ENCODE measurements at regions not wholly inside any gene's neighbourhood (a gene's known extent, or its start where the extent isn't known, plus 50 kb on each side); places are given as distances from the start of the nearest gene placed in this dataset.

DNA sequence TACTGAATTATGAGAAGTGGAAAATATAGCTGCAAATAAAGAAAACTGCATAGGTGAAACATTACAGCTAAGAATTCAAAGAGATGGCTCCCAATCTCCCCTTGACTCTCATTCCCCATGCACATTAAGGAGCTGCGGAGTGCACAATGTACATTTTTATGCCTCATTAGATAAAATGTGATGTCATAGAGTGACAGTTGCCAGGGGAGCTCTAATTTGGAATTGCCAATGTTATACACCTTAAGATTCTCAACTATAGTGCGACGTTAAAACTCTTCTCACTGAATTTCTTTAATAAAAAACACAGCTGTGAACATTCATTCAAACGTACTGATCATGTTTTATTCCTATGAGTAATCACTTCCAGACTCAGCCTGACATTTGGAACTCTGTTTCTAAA is 386.9 kb upstream of the CELF2 start:
- Histone ChIP-seq H3K4me1 (no peaks in the 10 kb centered on the region), H3K27ac (no peak overlapping the region), H3K9me3 (peaks cover 3% of the 10 kb centered on the region; the same call in 1 of the 3 replicates), H3K4me2 (no peak overlapping the region), H3K4me3 (no peak overlapping the region)
- ATAC-seq (no peak), FAIRE-seq (no peak), DNase-seq (ENCODE audit: low read depth in 1 of 2, low spot score in 1 of 2) (no peak)
- TF ChIP-seq KDM5A (IDR thresholded peaks at IDR 0.05), result no peak
- no peak for TF ChIP-seq FOSL2 (IDR thresholded peaks at IDR 0.05)
- no peak for TF ChIP-seq FOSL2 (CRISPR knock-in tag; IDR thresholded peaks at IDR 0.05)
- TF ChIP-seq CEBPB (IDR thresholded peaks at IDR 0.05), result no peak
- TF ChIP-seq, protein P1, sequence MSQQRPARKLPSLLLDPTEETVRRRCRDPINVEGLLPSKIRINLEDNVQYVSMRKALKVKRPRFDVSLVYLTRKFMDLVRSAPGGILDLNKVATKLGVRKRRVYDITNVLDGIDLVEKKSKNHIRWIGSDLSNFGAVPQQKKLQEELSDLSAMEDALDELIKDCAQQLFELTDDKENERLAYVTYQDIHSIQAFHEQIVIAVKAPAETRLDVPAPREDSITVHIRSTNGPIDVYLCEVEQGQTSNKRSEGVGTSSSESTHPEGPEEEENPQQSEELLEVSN (IDR thresholded peaks at IDR 0.05; ENCODE audit: borderline replicate concordance, low read depth), result no peak
- no peak for TF ChIP-seq NPAS2 (CRISPR knock-in tag; IDR thresholded peaks at IDR 0.05; ENCODE audit: borderline replicate concordance)
- TF ChIP-seq MYC (IDR thresholded peaks at IDR 0.05; ENCODE audit: borderline replicate concordance, low read length), result no peak
- TF ChIP-seq EHF (CRISPR knock-in tag; IDR thresholded peaks at IDR 0.05), result no peak
- TF ChIP-seq, protein P2, sequence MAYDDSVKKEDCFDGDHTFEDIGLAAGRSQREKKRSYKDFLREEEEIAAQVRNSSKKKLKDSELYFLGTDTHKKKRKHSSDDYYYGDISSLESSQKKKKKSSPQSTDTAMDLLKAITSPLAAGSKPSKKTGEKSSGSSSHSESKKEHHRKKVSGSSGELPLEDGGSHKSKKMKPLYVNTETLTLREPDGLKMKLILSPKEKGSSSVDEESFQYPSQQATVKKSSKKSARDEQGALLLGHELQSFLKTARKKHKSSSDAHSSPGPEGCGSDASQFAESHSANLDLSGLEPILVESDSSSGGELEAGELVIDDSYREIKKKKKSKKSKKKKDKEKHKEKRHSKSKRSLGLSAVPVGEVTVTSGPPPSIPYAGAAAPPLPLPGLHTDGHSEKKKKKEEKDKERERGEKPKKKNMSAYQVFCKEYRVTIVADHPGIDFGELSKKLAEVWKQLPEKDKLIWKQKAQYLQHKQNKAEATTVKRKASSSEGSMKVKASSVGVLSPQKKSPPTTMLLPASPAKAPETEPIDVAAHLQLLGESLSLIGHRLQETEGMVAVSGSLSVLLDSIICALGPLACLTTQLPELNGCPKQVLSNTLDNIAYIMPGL (CRISPR knock-in tag; IDR thresholded peaks at IDR 0.05; ENCODE audit: borderline replicate concordance), result no peak
- TF ChIP-seq JUN (IDR thresholded peaks at IDR 0.05), result no peak
- ChIA-PET CTCF (no interaction called here), POLR2A (no interaction called here)
- WGBS (ENCODE audit: missing lambda C conversion rate), result 19% methylated on average over 4 of the region's 4 CpGs

DNA sequence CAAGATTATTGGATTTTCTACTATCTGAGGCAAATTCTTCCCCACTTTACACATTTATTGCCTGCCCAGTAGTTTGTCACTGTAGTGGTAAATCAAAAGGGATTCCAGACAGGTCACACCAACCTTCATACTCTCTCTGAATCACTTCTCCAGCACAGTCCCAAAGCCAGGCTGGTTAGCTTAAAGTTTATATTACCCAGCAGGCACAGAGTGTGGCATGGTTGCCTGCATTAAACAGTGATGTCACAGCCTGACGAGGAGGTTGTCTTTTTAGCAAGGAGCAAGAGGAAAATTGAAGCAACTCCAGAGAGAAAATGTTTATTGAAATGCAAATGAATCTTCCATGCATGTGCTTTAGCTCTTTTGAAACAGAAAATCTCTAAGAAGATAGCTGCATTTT is 375.5 kb upstream of the CELF2 start:
- Histone ChIP-seq H3K9me3 (no peaks in the 10 kb centered on the region), H3K27ac (no peak overlapping the region), H3K4me1 (no peaks in the 10 kb centered on the region), H3K4me2 (no peak overlapping the region), H3K4me3 (no peak overlapping the region)
- 0% methylated on average over 1 of the region's 1 CpG for WGBS (ENCODE audit: missing lambda C conversion rate)
- FAIRE-seq, result no peak
- POLR2A ChIA-PET, result no interaction called here
- ATAC-seq, result no peak
- DNase-seq (ENCODE audit: low read depth in 1 of 2, low spot score in 1 of 2), result no peak
- CTCF ChIA-PET, result no interaction called here
- TF ChIP-seq TP53 (CRISPR knock-in tag; IDR thresholded peaks at IDR 0.05) (no peak), CHD4 (IDR thresholded peaks at IDR 0.05; ENCODE audit: borderline replicate concordance) (no peak), HOXA7 (CRISPR knock-in tag; IDR thresholded peaks at IDR 0.05) (no peak), ESRRA (IDR thresholded peaks at IDR 0.05; ENCODE audit: borderline replicate concordance, low read length) (no peak), NFE2L2 (conservative IDR thresholded peaks at IDR 0.05; ENCODE audit: low read length) (no peak), MAZ (IDR thresholded peaks at IDR 0.05; ENCODE audit: borderline replicate concordance, low read depth, low read length) (no peak), FOXS1 (CRISPR knock-in tag; IDR thresholded peaks at IDR 0.05) (no peak), RAD21 (conservative IDR thresholded peaks at IDR 0.05 in 1 of 2, IDR thresholded peaks at IDR 0.05 in 1 of 2) (no peak), NR3C1 (IDR thresholded peaks at IDR 0.05) (no peak), EP300 (IDR thresholded peaks at IDR 0.05) (no peak), CEBPB (IDR thresholded peaks at IDR 0.05) (no peak)
- TF ChIP-seq, protein P3, sequence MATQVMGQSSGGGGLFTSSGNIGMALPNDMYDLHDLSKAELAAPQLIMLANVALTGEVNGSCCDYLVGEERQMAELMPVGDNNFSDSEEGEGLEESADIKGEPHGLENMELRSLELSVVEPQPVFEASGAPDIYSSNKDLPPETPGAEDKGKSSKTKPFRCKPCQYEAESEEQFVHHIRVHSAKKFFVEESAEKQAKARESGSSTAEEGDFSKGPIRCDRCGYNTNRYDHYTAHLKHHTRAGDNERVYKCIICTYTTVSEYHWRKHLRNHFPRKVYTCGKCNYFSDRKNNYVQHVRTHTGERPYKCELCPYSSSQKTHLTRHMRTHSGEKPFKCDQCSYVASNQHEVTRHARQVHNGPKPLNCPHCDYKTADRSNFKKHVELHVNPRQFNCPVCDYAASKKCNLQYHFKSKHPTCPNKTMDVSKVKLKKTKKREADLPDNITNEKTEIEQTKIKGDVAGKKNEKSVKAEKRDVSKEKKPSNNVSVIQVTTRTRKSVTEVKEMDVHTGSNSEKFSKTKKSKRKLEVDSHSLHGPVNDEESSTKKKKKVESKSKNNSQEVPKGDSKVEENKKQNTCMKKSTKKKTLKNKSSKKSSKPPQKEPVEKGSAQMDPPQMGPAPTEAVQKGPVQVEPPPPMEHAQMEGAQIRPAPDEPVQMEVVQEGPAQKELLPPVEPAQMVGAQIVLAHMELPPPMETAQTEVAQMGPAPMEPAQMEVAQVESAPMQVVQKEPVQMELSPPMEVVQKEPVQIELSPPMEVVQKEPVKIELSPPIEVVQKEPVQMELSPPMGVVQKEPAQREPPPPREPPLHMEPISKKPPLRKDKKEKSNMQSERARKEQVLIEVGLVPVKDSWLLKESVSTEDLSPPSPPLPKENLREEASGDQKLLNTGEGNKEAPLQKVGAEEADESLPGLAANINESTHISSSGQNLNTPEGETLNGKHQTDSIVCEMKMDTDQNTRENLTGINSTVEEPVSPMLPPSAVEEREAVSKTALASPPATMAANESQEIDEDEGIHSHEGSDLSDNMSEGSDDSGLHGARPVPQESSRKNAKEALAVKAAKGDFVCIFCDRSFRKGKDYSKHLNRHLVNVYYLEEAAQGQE (IDR thresholded peaks at IDR 0.05), result no peak
